ENCODE measurements at regions not wholly inside any gene's neighbourhood (a gene's known extent, or its start where the extent isn't known, plus 50 kb on each side); places are given as distances from the start of the nearest gene placed in this dataset.

DNA sequence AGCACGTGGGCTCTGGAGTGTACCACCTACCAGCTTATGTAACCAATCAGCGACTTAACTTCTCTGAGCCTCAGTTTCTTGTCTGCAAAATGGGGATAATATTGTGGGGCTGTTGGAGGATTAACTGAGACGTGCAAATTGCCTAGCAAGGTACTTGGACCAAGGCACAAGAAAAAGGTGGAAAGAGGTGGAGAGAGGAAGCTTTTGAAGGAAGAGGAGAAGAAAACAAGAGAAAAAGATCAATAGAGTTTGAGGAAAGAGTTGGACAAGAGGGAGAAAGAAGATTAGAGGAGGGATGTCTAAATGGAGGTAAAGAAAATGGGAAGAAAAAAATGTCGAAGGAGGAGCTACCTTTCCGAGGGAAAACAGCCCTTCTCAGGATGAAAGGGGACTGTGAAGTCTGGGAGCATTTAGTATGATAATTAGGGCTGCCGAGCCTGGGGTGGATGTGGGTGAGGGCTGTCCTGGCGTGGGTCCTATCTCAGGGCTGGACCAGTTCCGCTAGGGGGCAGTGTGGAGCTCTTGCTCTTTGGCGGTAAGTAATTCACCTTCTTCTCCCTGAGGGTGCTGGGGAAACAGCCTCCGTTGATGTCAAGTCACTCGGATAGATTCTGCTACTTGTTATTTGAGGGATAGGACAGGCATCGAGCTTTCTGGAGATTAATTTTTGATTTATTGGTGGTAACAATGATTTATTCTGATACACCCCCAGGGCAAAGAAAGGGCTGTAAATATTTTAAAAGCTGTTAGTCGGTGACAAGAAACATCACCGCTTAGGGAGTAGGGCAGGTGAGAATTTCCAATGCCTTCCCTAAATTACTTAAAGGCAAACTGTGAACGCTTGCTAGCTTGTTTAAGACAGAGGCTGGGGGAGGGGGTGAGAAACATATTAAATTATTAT is 79.0 kb upstream of the NFASC start:
- TF ChIP-seq CTCF (conservative IDR thresholded peaks at IDR 0.05) (peak; percentile 97), ZFX (IDR thresholded peaks at IDR 0.05) (no peak)

All from C4-2B (cell line).